Stimulated activated CD4-positive, alpha-beta T cell treated with anti-CD3 and anti-CD28 coated beads, Interleukin-2, amount 100 ng/mL, for 48 hours (primary cell): ENCODE measurements at regions not wholly inside any gene's neighbourhood (a gene's known extent, or its start where the extent isn't known, plus 50 kb on each side); places are given as distances from the start of the nearest gene placed in this dataset.

ENCODE experiments used
- DNase-seq, 2 donors: peaks; one replicate each; pipeline ENCODE4 v3.0.0-alpha.2; 2020

DNA sequence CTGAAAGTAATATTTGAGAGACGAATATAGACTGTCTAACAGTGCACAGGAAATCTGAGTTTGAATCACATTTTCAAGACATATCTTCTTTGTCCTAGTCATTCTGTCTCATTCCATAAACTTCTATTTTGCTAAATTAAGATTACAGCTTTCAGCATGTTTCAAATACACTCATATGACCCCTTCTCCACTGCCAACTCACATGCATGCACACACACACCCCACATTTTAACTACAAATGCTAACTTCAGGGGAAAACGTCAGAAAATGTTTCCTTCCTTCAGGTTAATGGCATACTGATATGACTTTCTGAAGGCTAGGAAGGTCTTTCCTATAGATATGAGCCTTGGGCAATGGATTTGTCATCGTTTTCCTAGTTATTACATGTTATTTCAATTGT lies 373.7 kb downstream of the RBM43 start:
- DNase-seq: no peak

DNA sequence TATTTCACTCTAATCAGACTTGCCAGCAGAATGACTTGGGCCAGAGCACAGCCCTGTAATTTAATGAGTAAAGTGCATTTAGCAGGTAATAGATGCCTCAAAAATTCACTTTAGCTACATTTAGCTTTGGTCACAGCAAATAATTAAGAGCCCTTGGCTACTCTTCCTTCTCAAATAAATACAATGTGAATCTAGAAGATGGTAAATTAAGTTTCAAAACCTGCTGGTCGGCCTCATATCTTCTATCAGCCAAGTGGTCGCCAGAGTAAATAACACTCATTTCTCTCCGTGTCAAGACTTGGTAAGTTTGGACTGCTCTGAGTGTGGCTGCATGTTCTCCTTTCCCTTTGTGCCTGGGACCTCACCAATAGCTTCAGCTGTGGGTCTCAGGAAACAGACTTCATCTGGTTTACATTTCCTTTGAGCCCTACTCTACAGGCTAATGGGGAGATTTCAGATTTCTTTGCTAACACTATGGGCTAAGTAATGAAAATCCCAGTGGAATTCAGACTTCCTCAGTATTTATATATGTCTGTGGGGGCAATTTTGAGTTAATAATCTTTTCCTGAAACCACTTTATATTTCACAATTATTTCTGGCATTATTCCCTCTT lies 375.8 kb downstream of the RBM43 start:
- no peak for DNase-seq

DNA sequence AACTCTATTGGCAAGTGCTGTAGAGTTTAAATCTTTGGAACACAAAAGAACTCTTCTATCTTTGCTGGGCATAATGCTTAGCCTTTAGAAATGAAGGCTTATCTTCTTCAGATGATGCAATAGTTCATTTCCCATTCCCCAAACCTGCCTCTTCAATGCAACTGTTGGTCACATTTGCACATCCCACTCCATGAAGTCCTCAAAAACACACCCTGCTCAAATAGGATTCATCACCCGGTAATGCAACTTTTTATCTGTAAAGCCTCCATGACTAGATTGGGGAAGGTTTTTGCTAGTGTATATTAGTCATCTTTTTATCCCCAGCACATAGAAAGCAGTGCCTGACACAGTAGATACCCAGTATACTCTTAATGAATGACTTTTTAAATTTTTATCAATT lies 376.4 kb downstream of the RBM43 start:
- no peak for DNase-seq

DNA sequence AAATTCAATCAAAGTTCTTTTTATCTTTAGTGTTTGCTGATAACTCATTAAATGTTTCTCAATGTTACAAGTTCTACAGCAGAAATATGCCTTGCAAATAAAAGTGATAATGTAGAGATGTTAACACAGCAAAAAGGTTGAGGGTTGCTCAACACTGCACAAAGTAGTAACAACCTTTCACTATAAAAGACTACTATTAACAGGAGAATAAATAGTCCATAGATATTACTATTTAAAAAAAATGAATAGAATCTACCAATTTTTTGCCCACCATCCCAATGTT lies 378.1 kb downstream of the RBM43 start:
- no peak for DNase-seq

DNA sequence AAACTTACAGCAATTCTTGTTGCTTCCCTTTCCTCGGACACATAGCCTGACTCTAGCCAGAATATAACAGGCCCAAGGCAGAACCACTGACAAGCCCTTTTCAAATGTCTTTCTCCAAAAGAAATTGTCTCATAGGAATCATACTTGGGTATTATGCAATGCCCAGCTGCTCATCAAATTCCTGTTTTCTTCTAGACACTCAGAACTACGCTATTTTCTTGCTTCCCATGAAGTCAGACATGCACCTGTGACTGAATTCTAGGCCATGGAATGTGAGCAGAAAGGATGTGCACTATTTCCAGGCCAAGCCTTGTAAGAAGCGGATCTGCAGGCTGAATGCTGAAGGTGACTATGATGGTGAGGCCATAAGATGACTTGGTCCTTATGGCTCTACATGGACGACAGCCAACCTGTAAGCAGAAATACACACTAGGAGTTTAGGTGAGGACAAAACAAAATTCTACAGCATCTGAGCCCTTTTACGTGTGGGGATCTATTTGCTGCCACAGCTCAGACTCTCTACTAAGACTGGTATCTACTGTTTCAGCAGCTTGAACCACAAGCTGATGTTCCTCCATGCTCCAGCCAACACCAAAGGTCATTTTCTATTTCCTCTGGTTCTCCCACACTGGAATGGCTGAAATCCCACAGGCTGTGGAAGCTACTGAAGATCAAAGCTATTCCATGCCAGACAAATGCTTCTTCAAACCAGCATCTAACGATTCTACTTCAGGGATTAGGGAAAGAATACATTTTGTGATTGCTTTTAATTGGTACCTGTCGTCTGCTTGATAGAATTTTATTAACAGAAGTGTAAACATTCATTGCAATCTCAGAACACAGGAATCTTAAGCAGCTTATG lies 378.7 kb downstream of the RBM43 start:
- DNase-seq: no peak

DNA sequence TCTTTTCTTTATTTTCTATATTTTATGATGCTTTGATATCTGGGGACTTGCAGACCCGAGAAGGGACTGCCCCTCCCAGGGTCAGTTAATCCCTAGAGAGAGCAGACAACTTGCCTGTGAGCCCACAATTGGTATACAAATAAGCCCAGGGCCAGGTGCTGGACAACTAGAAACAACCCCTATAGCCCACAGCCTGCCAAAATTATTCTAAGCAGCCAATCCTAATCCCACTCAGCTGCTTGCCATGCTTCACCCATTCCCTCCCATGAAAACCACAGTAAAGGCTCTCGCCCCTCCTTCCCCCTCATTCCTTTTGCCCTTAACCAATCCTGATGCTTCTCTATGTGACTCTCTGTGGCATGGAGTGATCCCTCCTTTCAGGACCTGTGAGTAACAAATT lies 380.7 kb downstream of the RBM43 start:
- DNase-seq: no peak

DNA sequence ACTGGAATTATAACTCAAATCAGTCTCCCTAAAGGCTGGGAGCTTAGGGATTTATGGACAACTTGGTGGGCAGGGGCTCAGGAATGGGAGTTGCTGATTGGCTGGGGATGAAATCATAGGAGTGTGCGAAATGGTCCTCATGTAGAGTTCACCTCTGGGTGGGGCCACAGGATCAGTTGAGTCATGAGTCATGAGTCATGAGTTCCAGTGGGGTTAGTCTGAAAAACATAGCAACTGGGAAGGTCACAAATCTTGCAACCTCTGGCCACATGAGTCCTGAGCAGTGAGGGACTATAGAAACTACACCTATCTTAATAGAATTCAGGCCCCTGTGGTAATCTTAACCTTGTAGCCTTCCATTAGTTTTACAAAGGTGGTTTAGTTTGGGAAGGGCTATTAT lies 383.3 kb downstream of the RBM43 start:
- DNase-seq: no peak

DNA sequence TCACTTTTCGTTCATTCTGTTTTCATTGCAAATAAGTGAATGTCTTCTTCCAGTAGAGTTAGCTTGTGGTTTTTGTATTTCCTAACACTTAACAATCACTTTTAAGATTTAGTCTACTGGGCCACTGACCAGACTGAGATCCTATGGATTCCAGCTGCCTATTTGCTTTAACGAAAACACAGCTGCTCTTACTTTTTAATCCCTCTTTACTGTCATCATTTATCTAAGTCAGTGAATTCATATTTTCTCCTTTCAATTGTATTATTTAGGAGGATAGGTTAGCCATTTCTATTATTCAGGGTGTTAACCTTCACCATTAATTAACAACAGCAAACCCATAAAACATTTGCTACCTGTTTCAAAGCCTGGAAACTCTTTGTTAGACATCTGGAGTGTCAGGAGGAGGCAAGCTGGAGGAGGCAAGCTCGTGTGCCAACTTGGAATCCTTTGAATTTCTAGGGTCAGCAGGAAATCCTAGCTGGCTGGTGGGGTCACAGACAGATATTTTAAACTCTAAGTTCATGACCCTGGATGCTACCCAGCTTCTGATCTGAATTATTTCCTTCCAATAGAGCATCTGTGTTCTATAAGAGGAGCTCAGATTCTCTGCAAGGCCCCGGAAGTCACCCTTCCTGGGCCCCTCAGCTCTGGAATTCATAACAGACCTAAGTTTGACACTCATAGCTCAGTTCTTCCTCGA lies 385.3 kb downstream of the RBM43 start:
- DNase-seq: no peak

DNA sequence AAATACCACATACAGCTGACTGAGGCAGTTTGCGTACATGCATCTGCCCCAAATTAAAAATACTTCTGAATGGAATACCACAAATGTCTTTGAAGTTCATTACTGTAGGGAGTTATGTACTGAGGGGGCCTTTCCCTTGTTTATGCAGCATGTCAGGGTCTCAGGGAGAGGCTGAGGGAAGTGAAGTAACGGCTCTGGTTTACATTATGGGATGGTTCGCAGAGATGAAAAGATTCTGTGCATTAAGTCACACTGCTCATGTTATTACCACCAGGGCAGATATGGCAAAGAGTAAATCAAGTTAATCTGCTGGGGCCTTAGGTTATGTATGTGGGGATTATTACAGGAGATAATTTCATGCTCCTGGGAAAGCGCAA lies 385.9 kb upstream of the RND3 start:
- no peak for DNase-seq

DNA sequence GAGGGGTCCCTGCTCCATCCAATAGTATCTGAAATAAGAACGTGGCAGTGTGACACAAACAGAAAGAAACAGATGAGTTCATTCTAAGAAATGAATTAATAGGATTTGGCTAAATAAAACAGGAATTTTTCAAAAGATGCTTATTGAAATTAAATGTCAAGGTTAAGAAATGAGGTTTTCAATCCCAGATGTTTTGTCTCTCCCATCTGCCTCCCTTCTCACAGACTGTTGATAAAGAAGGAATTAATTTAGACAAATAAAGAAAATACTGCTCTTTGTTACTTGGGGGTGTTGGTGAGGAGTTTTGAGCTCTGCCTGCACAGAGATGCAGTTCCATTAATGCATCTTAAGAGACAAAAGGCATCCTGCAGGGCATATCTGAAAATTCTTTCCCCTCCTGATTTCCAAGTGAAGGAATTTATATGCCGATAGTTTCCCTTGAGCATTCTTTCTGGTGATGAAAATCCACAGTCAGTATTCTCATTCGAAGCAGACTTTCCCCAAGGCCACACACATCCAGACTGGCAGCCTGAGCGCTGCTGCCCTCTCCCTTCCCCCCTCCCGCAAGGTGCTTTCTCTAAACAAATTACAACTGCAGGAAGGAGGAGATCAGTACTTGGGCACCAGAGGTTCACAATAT lies 385.4 kb upstream of the RND3 start:
- no peak for DNase-seq

DNA sequence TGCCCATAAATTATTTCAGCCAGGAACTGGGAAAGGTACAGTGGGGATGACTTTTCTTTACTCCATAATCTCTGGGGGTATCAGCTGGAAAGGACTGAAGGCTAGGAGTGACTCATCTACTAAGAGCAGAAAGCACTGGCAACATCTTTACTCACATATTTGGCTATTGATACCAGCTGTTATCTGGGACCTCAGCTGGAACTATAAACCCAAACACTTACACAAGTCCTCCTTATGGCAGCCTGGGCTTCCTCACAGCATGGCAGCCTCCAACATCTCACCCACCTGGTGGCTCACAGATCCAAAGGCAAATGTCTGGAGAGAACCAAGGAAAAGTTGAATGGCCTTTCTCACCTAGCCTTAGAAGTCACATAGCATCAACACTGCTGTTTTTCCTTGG lies 379.0 kb upstream of the RND3 start:
- DNase-seq: no peak

DNA sequence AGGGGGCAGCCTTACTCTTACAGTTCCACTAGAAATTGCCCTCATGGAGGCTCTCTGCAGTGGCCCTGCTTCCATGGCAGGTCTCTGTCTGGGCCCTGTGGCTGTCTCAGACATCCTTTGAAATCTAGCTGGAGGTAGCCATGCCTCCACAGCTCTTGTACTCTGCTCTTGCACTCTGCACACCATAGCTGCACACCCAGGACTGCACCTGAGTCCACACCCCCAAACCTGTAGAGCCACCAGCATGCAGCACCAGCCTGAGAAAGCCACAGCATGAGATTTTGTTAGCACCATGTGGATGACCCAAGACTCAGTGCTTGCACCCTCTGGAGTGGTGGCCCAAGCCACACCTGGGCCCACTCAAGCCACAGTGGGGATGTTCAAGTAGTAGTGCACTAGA lies 376.2 kb upstream of the RND3 start:
- DNase-seq: no peak

DNA sequence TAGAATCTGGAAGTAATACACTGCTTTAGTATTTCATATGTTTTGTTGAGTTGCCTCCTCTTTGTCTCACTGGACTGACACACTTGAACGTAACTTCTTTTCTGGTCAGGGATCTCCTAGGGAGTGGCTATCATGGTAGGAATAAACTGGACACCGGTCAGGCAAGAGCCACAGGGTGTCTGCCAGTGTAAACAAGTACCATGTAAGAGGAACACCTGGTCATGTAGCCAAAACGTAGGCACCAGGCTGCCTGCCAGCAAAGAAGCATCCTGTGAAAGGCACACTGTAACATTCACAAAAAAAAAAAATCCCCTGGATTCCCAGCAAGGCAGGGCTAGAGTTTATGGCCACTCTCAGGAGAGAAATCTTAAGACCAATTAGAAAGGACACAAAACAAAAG lies 372.8 kb upstream of the RND3 start:
- no peak for DNase-seq

DNA sequence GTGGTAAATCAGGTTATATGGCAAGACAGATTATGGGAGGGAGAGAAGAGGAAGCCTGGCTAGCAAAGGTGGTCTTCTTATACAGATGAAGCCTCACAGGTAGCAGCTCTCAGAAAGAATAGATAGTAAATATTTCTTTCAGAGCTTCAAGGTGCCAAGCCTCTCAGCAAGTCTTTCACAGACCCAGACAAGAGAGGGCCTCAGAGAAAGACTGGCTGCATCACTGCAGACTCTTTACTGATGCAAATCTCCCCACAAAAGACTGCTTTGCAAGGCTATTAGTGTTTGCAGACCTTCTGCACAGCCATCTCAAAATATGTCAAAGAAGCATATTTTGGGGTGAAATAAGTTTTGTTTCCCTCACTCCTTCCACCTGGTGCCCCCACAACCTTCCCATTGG lies 372.4 kb upstream of the RND3 start:
- no peak for DNase-seq

DNA sequence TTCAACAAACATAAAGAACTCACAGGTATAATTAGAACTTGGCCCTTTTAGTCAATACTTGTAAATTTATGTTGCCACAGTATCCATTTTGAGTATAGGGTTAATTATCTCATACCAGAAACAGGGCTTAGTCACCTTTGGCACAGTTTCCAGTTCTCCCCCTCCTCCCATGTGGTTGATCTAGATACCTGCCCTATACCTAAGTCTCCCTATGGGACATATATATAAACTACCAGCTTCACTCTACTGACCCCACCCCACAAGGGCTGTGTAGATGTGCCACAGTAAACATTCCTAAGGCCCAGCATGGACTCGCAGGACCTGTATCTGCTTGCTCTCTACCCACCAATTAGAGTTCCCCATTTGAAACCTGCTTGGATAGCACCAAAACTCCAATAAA lies 371.7 kb upstream of the RND3 start:
- DNase-seq: no peak

DNA sequence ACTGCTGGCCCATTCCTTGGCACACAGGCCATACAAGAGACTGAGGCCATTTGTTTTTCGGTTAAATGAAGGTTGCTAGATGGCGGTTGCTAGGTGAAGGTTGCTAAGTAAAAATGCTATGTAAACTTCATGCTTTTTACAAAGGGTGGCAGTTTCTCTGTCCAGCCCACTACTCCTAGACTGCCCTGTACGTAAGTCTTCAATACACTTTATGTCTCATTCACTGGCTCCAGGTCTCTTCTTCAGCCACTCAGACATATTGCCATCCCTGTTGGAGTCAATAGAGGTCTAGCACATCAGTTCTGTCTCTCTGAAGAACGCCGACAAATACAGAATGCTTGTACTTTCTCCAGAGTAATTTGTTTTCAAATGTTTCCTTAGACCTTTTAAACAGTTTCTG lies 370.9 kb upstream of the RND3 start:
- DNase-seq: no peak

DNA sequence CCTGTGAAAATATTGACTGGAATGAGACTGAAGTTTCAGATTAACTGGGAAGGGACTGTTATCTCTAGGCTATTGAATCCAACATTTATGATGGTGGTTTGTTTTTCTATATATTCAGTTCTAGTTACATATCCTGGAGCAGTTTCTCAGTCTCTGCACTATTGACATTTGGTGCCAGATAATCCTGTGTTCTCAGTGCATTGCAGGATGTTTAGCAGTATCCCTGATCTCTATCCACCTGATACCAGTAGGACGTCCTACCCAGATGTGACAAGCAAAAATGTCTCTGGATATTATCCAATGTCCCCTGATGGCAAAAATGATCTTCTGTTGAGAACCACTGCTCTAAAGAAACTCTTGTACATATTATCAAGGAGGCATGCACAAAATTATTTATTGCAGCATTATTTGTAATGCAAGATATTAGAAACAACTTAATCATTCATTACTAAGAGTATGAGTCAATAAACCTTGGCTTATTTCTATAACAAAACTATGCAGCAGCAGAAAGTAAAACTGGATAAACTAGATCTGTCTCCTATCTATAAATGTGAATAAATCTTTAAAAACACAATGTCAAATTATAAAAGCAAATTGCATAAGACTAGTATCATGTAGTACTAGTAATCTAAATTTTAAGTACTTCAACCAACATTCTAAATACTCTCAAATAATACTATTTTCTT lies 369.3 kb upstream of the RND3 start:
- no peak for DNase-seq

DNA sequence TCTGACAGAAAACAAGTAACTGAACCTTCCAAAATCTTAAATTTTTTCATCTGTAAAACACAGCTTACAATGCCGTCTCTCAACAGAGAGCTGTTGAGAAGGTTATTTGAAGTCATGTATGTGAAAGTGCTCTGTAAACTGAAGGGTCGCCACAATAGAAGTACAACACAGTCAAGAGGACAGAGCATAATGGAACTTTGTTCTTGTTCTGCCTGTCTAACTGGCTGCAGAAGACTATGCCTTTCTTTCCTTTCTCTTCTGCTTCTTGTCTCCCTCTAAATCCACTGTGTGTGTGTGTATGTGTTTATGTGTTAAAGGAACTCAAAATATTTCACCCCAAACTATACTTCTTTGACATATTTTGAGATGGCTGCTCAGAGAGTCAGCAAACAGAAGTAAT lies 365.8 kb upstream of the RND3 start:
- no peak for DNase-seq

DNA sequence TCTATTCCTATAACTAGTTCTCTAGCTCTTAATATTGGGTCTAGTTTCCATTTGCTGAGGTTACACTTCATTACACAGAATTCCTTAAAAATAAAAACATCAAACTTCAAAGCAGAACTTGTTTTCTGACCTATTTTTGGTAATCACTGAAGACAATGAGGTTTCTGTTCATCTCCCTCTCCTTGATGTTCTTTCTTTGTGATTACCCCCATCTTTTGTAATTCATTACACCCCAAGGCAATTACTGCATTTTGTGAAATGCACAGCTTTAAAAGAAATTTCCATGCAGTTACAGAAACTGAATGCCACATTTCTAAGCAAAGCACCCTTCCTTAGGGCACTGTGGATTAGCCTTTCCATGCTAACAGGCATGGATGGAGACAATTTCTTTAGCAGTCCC lies 363.2 kb upstream of the RND3 start:
- no peak for DNase-seq

DNA sequence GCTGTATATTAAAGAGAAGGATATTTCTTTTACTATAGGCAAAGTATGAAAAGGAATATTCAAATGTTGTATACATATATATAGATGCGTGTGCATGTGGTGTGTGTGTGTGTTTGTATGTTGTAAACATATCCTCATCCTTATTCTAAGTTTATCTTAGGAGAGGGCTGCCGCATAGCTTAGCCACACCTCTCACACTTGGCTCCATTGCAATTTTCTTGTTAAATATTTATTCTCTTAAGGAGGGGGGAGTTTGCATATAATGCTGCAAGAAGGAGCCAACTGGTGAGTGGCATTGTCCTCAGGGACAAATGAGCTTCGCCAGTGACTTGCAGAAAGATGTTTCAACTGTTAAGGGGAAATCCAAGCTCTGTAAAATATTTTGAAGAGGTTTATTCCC lies 360.1 kb upstream of the RND3 start:
- no peak for DNase-seq

DNA sequence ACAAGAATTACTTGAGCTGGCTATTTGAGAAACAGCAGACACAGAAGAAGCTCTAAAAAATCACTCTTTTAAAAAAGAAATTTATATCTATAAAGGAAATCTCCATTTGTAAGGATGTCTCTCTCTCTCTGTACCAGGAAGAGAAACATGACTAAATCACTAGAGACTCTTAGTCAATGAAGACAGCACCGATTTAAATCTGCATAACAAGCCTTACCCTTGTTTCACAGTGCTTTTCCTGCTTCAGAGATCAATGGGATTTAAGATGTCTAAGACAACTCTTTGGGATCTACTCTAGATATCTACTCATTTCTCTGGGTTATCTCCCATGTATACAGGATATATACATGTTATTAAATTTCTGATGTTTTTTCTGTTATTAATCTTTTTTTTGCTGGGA lies 359.2 kb upstream of the RND3 start:
- no peak for DNase-seq

DNA sequence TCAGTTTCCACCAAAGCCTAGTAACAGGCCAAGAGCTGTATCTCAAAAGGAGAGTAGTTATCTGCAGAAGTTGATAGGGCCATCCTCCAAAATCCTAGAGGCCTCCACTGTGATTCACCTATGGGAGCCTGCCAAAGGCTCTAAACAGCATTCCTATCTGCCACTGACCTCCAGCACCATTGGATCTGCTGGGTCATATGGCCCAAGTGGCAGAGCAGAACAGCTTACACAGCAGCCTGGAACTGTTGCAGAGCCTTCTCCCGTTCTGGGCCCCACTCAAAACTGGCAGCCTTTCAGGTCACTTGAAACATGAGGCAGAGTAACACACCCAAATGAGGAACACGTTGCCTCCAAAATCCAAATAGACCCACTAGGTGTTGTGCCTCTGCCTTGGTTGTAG lies 345.2 kb upstream of the RND3 start:
- DNase-seq: no peak

DNA sequence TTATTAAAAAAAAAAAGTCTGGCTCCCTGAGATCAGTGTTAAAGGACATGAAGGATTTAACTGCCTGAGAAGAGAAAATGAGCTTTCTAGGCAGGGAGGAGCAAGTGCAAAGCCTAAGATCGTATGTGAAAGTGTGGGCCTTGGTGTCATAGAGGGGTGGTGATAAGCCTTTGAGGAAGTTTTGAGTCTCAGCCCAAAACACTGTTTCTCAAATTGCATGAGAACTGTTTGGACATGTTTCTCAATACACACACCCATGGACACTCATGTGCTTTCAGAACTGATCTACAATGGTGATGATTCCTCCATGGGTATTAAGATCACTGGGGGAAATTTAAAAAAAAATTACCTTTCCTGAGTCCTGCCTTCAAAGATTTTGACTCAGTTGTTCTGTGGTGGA lies 336.7 kb upstream of the RND3 start:
- DNase-seq: no peak

DNA sequence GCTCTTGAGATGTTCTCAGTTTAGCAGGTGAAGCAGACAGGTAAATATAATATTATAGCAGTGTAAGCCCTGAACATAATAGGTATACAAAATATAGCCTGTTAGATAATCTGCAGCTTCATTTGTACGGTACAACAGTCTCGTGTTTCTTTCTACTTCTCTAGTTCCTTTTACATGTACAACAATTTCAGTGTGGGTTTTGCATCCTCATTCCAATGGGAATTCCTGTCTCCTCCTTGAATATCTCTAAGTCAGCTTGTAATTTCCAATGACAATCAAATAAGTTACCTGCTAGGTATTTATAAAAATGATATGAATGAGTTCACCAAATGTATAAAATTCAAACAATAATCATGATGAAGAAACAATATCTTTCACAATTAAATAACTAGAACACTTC lies 330.0 kb upstream of the RND3 start:
- no peak for DNase-seq
